Astrocyte (in vitro differentiated cells and primary cell): ENCODE measurements at regions not wholly inside any gene's neighbourhood (a gene's known extent, or its start where the extent isn't known, plus 50 kb on each side); places are given as distances from the start of the nearest gene placed in this dataset.

Source experiments
- DNase-seq: peaks from one replicate; pipeline ENCODE4 v3.0.0-alpha.2; 2010; ENCODE audit warnings: low read depth
- FAIRE-seq: peaks from 2 replicates; lab custom pipeline; 2011; peaks lifted over from hg19 to GRCh38; lab: Jason Lieb, UNC
- H2AFZ ChIP-seq: 2 replicates; pipeline ENCODE4 v1.6.0; 2012; ENCODE audit warnings: low read depth, low read length, inconsistent platforms
- H3K27ac ChIP-seq: 2 replicates; pipeline ENCODE4 v1.5.1; 2011; ENCODE audit warnings: low read depth, low read length, inconsistent platforms
- H3K27me3 ChIP-seq: 2 replicates; pipeline ENCODE4 v1.6.0; 2011; ENCODE audit warnings: low read length, inconsistent platforms; ENCODE audit not compliant: insufficient read depth
- H3K36me3 ChIP-seq: 2 replicates; pipeline ENCODE4 v1.5.1; 2011; ENCODE audit warnings: low read length, inconsistent platforms; ENCODE audit not compliant: insufficient read depth
- H3K4me1 ChIP-seq: 2 replicates; pipeline ENCODE4 v1.5.1; 2011; ENCODE audit warnings: low read length, inconsistent platforms; ENCODE audit not compliant: insufficient read depth
- H3K4me2 ChIP-seq: 2 replicates; pipeline ENCODE4 v1.6.0; 2012; ENCODE audit warnings: low read length, inconsistent platforms
- H3K4me3 ChIP-seq: 2 replicates; pipeline ENCODE4 v1.5.1; 2011; ENCODE audit warnings: low read depth, mild to moderate bottlenecking, low read length, inconsistent platforms; ENCODE audit not compliant: insufficient read depth
- H3K79me2 ChIP-seq: 2 replicates; pipeline ENCODE4 v1.6.0; 2012; ENCODE audit warnings: mild to moderate bottlenecking, low read length, inconsistent platforms; ENCODE audit not compliant: insufficient read depth
- H3K9ac ChIP-seq: 2 replicates; pipeline ENCODE4 v1.6.0; 2012; ENCODE audit warnings: mild to moderate bottlenecking, low read length, inconsistent platforms
- H3K9me3 ChIP-seq: 2 replicates; pipeline ENCODE4 v1.5.1; 2012; ENCODE audit warnings: low read depth, mild to moderate bottlenecking, low read length, inconsistent platforms; ENCODE audit not compliant: insufficient read depth
- H4K20me1 ChIP-seq: 2 replicates; pipeline ENCODE4 v1.6.0; 2012; ENCODE audit warnings: low read length, inconsistent platforms; ENCODE audit not compliant: insufficient read depth
- H3K27ac Mint-ChIP-seq: one replicate; pipeline ENCODE4 v1.8.0; 2021; ENCODE audit warnings: mild to moderate bottlenecking, mixed read lengths; ENCODE audit not compliant: unreplicated experiment
- H3K27me3 Mint-ChIP-seq: one replicate; pipeline ENCODE4 v1.8.0; 2021; ENCODE audit warnings: low read depth, mixed read lengths; ENCODE audit not compliant: unreplicated experiment
- H3K36me3 Mint-ChIP-seq: one replicate; pipeline ENCODE4 v1.8.0; 2021; ENCODE audit warnings: low read depth, mixed read lengths; ENCODE audit not compliant: unreplicated experiment
- H3K4me1 Mint-ChIP-seq: one replicate; pipeline ENCODE4 v1.8.0; 2021; ENCODE audit warnings: low read depth, mixed read lengths; ENCODE audit not compliant: unreplicated experiment
- H3K4me3 Mint-ChIP-seq: one replicate; pipeline ENCODE4 v1.8.0; 2021; ENCODE audit warnings: mild to moderate bottlenecking, moderate library complexity, mixed read lengths; ENCODE audit not compliant: unreplicated experiment
- H3K9me3 Mint-ChIP-seq: one replicate; pipeline ENCODE4 v1.8.0; 2021; ENCODE audit warnings: mild to moderate bottlenecking, mixed read lengths; ENCODE audit not compliant: unreplicated experiment
- EZH2 ChIP-seq: IDR thresholded peaks from 2 replicates; pipeline ENCODE4 v1.6.1; 2012; ENCODE audit warnings: mild to moderate bottlenecking, low read length, inconsistent platforms; ENCODE audit not compliant: insufficient read depth
- TF ChIP-seq, protein P1 (sequence below): IDR thresholded peaks from 2 replicates; pipeline ENCODE4 v1.5.1; 2011; ENCODE audit warnings: low read depth, mild to moderate bottlenecking, inconsistent platforms, low read length, moderate library complexity; ENCODE audit not compliant: insufficient read depth

DNA sequence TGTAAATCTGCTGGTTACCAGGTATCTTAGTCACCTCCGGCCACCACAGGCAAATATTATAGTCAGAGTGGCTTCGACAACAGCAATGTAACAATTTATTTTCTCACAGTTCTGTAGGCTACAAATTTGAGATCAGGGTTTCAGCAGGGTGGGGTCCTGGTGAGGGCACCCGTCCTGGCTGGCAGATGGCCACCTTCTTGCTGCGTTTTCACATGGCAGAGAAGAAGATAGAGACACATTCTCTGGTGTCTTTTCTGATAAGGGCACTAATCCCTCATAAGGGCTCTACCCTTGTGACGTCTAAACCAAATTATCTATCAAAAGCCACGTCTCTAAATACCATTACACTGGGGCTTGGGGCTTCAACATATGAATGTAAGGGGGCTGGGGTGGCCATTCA is 843.2 kb upstream of the FANCL start:
- no peak for DNase-seq
- no peak overlapping the region for H3K4me3 Mint-ChIP-seq
- no peak overlapping the region for H3K27ac ChIP-seq
- H4K20me1 ChIP-seq = no peaks in the 10 kb centered on the region
- no peaks in the 10 kb centered on the region for H3K9me3 ChIP-seq
- FAIRE-seq = no peak
- H3K4me2 ChIP-seq = no peak overlapping the region
- H3K9ac ChIP-seq = no peak overlapping the region
- no peaks in the 10 kb centered on the region for H3K4me1 ChIP-seq
- no peaks in the 10 kb centered on the region for H3K27me3 ChIP-seq
- no peak overlapping the region for H3K4me3 ChIP-seq
- H2AFZ ChIP-seq = no peak overlapping the region
- H3K36me3 ChIP-seq = no peaks in the 10 kb centered on the region
- H3K27me3 Mint-ChIP-seq = peaks cover 2% of the 10 kb centered on the region
- no peaks in the 10 kb centered on the region for H3K36me3 Mint-ChIP-seq
- no peaks in the 10 kb centered on the region for H3K4me1 Mint-ChIP-seq
- TF ChIP-seq, protein P1, sequence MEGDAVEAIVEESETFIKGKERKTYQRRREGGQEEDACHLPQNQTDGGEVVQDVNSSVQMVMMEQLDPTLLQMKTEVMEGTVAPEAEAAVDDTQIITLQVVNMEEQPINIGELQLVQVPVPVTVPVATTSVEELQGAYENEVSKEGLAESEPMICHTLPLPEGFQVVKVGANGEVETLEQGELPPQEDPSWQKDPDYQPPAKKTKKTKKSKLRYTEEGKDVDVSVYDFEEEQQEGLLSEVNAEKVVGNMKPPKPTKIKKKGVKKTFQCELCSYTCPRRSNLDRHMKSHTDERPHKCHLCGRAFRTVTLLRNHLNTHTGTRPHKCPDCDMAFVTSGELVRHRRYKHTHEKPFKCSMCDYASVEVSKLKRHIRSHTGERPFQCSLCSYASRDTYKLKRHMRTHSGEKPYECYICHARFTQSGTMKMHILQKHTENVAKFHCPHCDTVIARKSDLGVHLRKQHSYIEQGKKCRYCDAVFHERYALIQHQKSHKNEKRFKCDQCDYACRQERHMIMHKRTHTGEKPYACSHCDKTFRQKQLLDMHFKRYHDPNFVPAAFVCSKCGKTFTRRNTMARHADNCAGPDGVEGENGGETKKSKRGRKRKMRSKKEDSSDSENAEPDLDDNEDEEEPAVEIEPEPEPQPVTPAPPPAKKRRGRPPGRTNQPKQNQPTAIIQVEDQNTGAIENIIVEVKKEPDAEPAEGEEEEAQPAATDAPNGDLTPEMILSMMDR = no peak
- no peak for TF ChIP-seq EZH2
- H3K79me2 ChIP-seq = no peaks in the 10 kb centered on the region
- no peaks in the 10 kb centered on the region for H3K9me3 Mint-ChIP-seq
- H3K27ac Mint-ChIP-seq = no peak overlapping the region

DNA sequence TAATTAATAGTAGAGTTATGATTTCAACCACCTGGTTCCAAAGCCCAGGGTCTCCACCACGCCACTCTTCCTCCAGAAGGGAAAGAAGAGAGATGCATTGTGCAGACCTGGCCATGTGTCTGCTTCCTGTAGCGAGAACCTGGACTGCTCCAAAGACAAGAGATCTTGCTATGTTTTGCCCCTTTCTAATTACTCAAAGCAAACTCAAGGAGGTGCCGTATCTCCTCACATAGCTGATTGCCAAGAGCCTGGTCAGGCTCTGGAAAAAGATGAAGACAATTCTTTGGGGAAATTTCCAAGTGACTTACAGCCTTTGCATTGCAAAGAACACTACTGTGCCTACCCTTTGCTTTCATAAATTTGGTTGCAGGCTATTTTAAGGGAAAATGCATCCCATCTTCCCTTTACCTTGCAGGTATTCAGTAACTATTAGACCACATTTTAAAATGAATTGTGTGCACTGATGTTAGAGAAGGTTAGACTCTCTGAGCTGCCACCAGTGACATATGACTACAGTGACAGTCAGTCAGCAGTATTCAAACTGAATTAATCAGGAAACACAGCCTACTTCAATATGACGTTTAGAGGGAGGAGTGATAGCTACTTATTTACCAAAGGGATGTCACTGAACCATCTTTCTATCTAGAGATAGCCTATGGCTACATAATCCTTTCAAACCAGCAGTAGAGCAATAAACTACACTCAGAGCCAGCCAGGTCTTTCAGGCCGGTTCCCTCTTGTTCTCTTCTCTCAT is 842.1 kb upstream of the FANCL start:
- H3K36me3 Mint-ChIP-seq = no peaks in the 10 kb centered on the region
- Histone ChIP-seq H3K9ac (no peak overlapping the region), H3K27ac (no peak overlapping the region), H3K4me3 (no peak overlapping the region), H2AFZ (no peak overlapping the region), H3K36me3 (no peaks in the 10 kb centered on the region), H3K4me2 (no peak overlapping the region), H3K27me3 (no peaks in the 10 kb centered on the region), H3K9me3 (no peaks in the 10 kb centered on the region), H3K79me2 (no peaks in the 10 kb centered on the region), H4K20me1 (no peaks in the 10 kb centered on the region), H3K4me1 (no peaks in the 10 kb centered on the region)
- H3K27me3 Mint-ChIP-seq = peaks cover 4% of the 10 kb centered on the region
- DNase-seq = no peak
- no peak for TF ChIP-seq EZH2
- TF ChIP-seq, protein P1 = no peak
- H3K4me1 Mint-ChIP-seq = no peaks in the 10 kb centered on the region
- FAIRE-seq = no peak
- H3K4me3 Mint-ChIP-seq = no peak overlapping the region
- H3K9me3 Mint-ChIP-seq = no peaks in the 10 kb centered on the region
- H3K27ac Mint-ChIP-seq = no peak overlapping the region

DNA sequence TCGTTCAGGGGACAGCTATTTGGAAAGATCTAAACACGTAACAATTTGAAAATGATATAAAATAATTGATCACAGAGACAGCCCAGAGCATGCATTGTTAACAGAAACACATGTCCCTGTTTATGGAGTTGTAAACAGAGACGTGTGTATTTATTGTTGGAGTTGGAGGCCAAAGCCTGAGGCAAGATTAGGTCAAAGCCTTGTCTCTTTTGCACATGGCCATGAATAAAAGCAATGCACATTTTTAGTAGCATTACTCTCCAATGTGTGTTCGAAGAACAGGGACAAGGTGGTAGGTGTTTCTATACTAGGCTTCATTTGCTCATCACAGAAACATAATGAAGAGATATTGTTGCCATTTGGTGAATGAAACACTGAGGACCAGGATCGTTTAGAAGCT is 841.5 kb upstream of the FANCL start:
- Mint-ChIP-seq H3K9me3 (no peaks in the 10 kb centered on the region), H3K4me1 (no peaks in the 10 kb centered on the region), H3K4me3 (no peak overlapping the region), H3K36me3 (no peaks in the 10 kb centered on the region), H3K27ac (no peak overlapping the region), H3K27me3 (peaks cover 4% of the 10 kb centered on the region)
- Histone ChIP-seq H2AFZ (no peak overlapping the region), H3K4me1 (no peaks in the 10 kb centered on the region), H3K4me2 (no peak overlapping the region), H3K9ac (no peak overlapping the region), H3K27me3 (no peaks in the 10 kb centered on the region), H3K79me2 (no peaks in the 10 kb centered on the region), H3K9me3 (no peaks in the 10 kb centered on the region), H3K4me3 (no peak overlapping the region), H4K20me1 (no peaks in the 10 kb centered on the region), H3K36me3 (no peaks in the 10 kb centered on the region), H3K27ac (no peak overlapping the region)
- DNase-seq (no peak), FAIRE-seq (no peak)
- TF ChIP-seq EZH2 = no peak
- TF ChIP-seq, protein P1 = no peak
